Lung (tissue), 12 donors: ENCODE measurements at regions not wholly inside any gene's neighbourhood (a gene's known extent, or its start where the extent isn't known, plus 50 kb on each side); places are given as distances from the start of the nearest gene placed in this dataset. TPM values are rescaled to one million over a fixed set of nuclear protein-coding genes. Genes with fewer than 3 reads are reported as not detected.
A peak's percentile ranks its signal among the peaks of the same experiment; 100 is the strongest.

Experiments used
- ATAC-seq: fragments of 200-7000 bp; cut with Tn5 transposase; one replicate; pipeline ENCODE4 v1.9.1; 2020; ENCODE audit warnings: moderate number of reproducible peaks; ENCODE audit not compliant: insufficient read depth, low FRiP score
- DNase-seq, 3 donors: peaks; one replicate each; pipeline ENCODE4 v3.0.0-alpha.2; 2013 to 2017
- H3K27ac ChIP-seq, 2 donors: one replicate each; pipeline ENCODE4 v1.5.1; 2013; ENCODE audit warnings: mild to moderate bottlenecking in 2 of 2, moderate library complexity in 2 of 2, control low read depth in 1 of 2, inconsistent platforms in 1 of 2, low read depth in 1 of 2, low read length in 1 of 2
- H3K27me3 ChIP-seq, 3 donors: one replicate each; pipeline ENCODE4 v1.5.1; 2013; ENCODE audit warnings: low read length in 2 of 3; ENCODE audit not compliant: control insufficient read depth in 3 of 3, insufficient read depth in 3 of 3
- H3K36me3 ChIP-seq, 4 donors: one replicate each; pipeline ENCODE4 v1.5.1; 2013; ENCODE audit warnings: low read length in 4 of 4, mild to moderate bottlenecking in 1 of 4, moderate library complexity in 1 of 4; ENCODE audit not compliant: control insufficient read depth in 4 of 4, insufficient read depth in 4 of 4
- H3K4me1 ChIP-seq, 5 donors: one replicate each; pipeline ENCODE4 v1.5.1; 2013; ENCODE audit warnings: low read length in 5 of 5, mild to moderate bottlenecking in 2 of 5, moderate library complexity in 1 of 5; ENCODE audit not compliant: control insufficient read depth in 5 of 5, insufficient read depth in 5 of 5
- H3K4me3 ChIP-seq: one replicate; pipeline ENCODE4 v1.5.1; 2013; ENCODE audit warnings: mild to moderate bottlenecking, control low read depth, moderate library complexity
- H3K9ac ChIP-seq, 2 donors: one replicate each; pipeline ENCODE4 v1.5.1; 2013; ENCODE audit warnings: low read length in 2 of 2, control low read depth in 1 of 2; ENCODE audit not compliant: insufficient read depth in 1 of 2
- H3K9me3 ChIP-seq, 4 donors: one replicate each; pipeline ENCODE4 v1.5.1; 2013; ENCODE audit warnings: low read length in 3 of 4, mild to moderate bottlenecking in 1 of 4, moderate library complexity in 1 of 4; ENCODE audit not compliant: control insufficient read depth in 4 of 4, insufficient read depth in 3 of 4
- whole genome bisulfite sequencing, 2 donors: extraction: QIAGEN DNeasy Blood & Tissue Kit; methylation state at CpG; one replicate each; pipeline ENCODE4 v1.1.7; 2013; 5-methylcytosine and 5-hydroxymethylcytosine counted together
- small RNA-seq: library from RNA; depleted of rRNA; stranded (forward); fragments of <200 nt; gene quantifications from one replicate; pipeline ENCODE3, GENCODE V24; 2014; ENCODE audit warnings: low replicate concordance
- TF ChIP-seq, protein P1 (sequence below): IDR thresholded peaks from 2 replicates; pipeline ENCODE4 v1.5.1; 2012; ENCODE audit warnings: mild to moderate bottlenecking; ENCODE audit errors: control extremely low read depth, extremely low read depth
- donor health status: control.
- donor health status: control.
- donor health status: Bipolar disorder and iron deficiency.
- donor health status: healthy.
- donor health status: DM: yes; HTN: yes; CAD: no.

DNA sequence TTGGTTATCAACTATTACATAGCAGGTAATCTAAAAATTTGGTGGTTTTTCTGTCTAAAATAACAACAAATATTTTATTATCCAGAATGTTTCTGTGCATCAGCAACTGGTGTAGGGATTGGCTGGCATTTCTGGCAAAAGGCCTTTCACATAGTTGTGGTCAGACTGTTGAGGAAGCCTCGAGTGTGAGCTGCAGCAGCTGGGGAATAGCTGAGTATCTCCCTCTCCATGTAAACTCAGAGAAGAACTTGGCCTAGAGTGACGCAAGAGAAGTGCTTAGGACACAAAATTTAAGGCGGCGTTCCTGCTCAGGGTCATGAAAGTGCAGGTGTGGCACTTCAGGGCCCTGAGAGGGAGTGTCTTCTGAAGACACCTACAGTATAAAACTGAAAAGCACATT lies 558.9 kb downstream of the SPOCK3 start:
- ATAC-seq (peak; percentile 34), DNase-seq (peak in 1 of 3 donors; percentile 2)
- Histone ChIP-seq H3K9me3 (no peaks in the 10 kb centered on the region), H3K9ac (no peak overlapping the region), H3K36me3 (no peaks in the 10 kb centered on the region), H3K27ac (no peak overlapping the region), H3K4me3 (no peak overlapping the region), H3K27me3 (no peaks in the 10 kb centered on the region), H3K4me1 (no peaks in the 10 kb centered on the region)
- 47 to 58% methylated on average over 4 of the region's 4 CpGs for WGBS, 2 donors
- TF ChIP-seq, protein P1, sequence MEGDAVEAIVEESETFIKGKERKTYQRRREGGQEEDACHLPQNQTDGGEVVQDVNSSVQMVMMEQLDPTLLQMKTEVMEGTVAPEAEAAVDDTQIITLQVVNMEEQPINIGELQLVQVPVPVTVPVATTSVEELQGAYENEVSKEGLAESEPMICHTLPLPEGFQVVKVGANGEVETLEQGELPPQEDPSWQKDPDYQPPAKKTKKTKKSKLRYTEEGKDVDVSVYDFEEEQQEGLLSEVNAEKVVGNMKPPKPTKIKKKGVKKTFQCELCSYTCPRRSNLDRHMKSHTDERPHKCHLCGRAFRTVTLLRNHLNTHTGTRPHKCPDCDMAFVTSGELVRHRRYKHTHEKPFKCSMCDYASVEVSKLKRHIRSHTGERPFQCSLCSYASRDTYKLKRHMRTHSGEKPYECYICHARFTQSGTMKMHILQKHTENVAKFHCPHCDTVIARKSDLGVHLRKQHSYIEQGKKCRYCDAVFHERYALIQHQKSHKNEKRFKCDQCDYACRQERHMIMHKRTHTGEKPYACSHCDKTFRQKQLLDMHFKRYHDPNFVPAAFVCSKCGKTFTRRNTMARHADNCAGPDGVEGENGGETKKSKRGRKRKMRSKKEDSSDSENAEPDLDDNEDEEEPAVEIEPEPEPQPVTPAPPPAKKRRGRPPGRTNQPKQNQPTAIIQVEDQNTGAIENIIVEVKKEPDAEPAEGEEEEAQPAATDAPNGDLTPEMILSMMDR = no peak

- DNase-seq (no peak), ATAC-seq (no peak)
- WGBS, 2 donors = 75 to 81% methylated on average over 1 of the region's 1 CpG
- Histone ChIP-seq H3K9ac (no peak overlapping the region), H3K4me3 (no peak overlapping the region), H3K27me3 (no peaks in the 10 kb centered on the region), H3K9me3 (no peaks in the 10 kb centered on the region), H3K4me1 (no peaks in the 10 kb centered on the region), H3K27ac (no peak overlapping the region), H3K36me3 (no peaks in the 10 kb centered on the region)
- TF ChIP-seq, protein P1 = no peak
Measured at GRCh38 chr4:166680796-166681195, 553.5 kb downstream of the SPOCK3 start.

DNA sequence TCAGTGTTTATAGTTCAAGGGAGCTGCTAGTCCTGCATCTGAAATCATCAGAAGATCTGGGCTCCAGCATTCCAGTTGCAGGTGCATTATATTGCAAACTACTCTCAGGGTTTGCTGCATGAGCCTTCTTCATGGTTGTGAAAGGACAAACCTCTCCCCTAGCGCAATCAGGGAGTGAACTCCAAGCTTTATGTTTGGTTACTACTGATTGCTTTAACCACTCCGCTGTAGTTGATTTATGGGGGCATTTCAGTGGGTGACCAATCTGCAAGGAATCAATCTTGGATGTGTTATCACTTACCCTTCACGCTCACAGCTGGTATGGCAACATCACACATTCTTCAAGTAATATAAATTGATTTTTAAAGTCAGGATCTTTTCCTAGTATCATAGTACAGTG lies 552.1 kb downstream of the SPOCK3 start:
- no peaks in the 10 kb centered on the region for H3K9me3 ChIP-seq

More for the DNA sequence above, 552.1 kb downstream of the SPOCK3 start:
- H3K27me3 ChIP-seq = no peaks in the 10 kb centered on the region
- no peak overlapping the region for H3K4me3 ChIP-seq
- WGBS, 2 donors = 55 to 65% methylated on average over 3 of the region's 3 CpGs
- DNase-seq = no peak
- ATAC-seq = no peak
- H3K27ac ChIP-seq = no peak overlapping the region
- no peaks in the 10 kb centered on the region for H3K4me1 ChIP-seq
- H3K9ac ChIP-seq = no peak overlapping the region
- H3K36me3 ChIP-seq = no peaks in the 10 kb centered on the region
- TF ChIP-seq, protein P1 = no peak

Small RNA genes lying in the stretch of these regions (small RNA-seq; reads per million reads assigned to genes)
- not detected for gene RF00019
